ENCODE measurements at regions not wholly inside any gene's neighbourhood (a gene's known extent, or its start where the extent isn't known, plus 50 kb on each side); places are given as distances from the start of the nearest gene placed in this dataset.
A peak's percentile ranks its signal among the peaks of the same experiment; 100 is the strongest.

DNA sequence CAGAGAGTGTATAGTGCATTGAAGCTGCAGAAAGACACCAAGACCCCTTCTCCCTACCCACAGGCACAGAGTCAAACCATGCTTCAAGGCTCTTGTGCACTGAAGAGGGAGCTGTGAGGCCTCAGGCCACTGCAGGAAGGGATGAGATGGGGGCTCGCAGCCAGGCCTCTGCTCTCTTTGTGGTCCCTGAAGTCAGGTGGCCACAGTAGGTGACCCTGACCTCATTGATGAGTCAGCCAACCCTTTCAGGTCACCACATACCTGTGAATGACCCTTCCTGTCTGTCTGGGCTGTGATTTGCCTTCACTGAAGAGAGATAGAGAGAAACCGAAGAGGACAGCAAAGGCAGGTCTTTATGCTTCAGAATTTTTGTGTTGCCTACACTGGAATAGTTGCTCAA is 372.1 kb downstream of the ACTL7B start:
- DNase-seq, result no peak

DNA sequence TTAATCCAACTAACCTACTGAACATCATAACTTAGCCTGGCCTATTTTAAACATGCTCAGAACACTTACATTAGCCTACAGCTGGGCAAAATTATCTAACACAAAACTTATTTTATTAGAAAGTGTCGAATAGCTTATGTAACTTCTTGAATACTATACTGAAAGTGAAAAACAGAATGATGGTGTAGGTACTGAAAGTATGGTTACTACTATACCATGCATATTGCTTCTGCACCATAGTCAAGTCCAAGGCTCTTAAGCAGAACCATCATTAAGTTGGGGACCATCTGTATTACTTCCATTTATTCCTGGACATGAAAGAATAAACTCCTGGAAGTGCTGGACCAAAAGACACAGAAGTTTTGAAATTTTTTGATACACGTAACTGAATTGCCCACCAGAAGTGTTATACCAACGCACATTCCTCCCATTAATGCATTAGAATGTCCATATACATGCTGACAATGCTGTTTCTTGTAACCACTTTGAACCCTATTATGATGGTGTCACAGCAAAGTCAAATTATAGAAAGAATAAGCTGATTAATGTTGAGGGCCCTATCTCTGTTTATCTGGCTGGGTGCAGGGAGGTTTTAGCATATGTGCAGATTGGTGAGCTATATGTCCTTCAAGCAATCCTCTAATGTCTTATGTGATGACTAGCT is 375.7 kb downstream of the ACTL7B start:
- DNase-seq, result no peak

- peak; percentile 84 for DNase-seq
Observed at GRCh38 chr9:108478431-108479332, 377.1 kb downstream of the ACTL7B start.

GRCh38 chr9:108477529-108478006 is 378.2 kb downstream of the ACTL7B start:
- DNase-seq, result peak; percentile 56

DNA sequence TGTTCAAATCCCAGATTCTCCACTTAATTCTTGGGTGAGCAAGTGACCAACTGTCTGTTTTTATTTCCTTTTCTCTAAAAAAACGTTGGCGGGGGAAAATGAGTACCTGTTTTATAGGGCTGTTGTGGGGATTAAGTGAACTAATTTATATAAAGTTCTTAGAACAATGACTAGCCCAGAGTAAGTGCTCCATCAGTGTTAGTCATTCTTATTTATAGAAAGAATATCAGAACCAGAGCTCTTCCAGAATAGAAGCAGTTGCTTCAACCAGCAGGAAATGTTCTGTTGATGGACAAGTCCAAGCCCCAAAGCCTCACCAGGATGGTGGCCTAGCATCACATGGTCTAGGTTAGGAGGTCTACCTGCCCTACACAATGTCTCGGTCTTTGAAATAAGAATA is 379.2 kb downstream of the ACTL7B start:
- no peak for DNase-seq

DNA sequence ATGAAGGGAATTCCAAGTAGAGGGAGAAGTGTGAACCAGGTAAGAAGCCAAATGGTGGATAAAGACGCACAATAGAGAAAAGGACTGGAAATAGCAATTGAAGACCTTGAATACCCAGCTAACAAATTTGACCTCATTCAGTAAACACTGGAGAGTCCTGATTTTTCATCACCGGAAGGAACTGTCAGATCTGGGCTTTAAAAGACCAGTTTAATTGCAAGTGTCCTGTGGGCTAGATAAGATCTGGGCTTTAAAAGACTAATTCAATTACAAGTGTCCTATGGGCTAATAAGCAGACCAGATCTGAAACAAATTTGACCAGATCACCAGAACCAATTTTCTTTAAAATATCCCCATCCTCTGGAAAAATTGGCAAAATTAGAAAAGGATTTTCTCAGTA is 380.0 kb downstream of the ACTL7B start:
- no peak for DNase-seq

DNA sequence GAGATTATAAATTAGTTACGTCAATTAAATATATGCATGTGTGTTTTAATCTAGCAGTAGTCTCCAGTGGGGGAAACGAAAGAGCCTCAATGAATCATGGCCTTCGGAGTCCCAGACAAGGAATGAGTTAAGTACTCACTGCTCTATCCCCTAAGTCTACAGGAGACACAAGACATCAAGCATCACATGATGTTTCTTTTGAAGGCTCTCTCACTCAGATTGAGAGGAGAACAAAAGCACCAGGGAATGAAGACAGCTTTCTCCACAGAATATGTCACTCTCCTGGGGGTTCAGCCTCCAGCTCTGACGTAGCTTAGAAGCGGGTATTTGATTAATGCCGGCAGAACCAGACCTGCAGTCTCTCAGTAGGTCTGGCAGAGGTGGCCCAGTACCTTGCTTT is 381.4 kb downstream of the ACTL7B start:
- no peak for DNase-seq

DNA sequence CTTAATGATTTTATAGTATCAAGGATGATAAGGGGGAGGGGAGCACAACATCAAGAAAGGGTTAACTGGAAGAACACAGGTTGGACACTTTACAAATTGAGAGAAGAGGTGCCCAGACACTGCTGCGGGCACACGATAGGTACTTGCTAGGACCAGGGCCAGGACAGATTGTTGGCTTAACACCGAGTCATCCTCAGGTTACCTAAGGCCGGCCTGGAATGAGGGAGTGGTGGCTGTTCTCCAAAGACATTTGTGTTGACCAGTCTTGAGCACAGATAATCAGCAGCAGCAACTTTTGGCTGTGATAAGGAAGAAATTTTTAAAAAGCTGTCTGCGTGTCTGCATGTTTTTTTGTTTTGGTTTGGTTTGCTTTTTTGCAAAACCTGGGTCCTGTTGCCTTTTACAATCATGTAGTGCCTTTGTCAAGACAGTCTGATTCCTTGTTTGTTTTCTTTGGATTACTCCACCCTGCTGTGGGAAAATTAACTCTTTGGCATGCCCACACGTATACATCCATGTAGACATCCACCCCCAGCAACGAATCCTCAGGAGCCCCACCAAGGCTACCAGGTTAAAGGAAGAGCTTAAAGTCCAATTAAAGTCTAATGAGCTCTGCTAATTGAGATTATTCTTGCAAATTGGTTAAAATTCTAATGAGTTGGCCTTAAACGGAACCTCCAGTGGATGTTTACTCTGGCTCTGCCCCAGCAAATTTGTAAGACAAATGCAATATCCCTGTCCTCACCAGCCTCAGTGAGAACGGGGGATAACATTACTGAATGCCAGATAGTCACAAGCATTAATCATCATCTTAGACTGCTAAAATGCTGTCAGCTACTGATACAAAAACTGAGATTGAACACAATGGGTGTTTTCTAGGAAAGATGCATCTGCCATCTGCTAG is 382.3 kb downstream of the ACTL7B start:
- no peak for DNase-seq

- DNase-seq, result peak; percentile 94
Observed at GRCh38 chr9:108469654-108470053, 386.1 kb downstream of the ACTL7B start.

- peak; percentile 61 for DNase-seq
Observed at GRCh38 chr9:108468364-108468763, 387.4 kb downstream of the ACTL7B start.

DNA sequence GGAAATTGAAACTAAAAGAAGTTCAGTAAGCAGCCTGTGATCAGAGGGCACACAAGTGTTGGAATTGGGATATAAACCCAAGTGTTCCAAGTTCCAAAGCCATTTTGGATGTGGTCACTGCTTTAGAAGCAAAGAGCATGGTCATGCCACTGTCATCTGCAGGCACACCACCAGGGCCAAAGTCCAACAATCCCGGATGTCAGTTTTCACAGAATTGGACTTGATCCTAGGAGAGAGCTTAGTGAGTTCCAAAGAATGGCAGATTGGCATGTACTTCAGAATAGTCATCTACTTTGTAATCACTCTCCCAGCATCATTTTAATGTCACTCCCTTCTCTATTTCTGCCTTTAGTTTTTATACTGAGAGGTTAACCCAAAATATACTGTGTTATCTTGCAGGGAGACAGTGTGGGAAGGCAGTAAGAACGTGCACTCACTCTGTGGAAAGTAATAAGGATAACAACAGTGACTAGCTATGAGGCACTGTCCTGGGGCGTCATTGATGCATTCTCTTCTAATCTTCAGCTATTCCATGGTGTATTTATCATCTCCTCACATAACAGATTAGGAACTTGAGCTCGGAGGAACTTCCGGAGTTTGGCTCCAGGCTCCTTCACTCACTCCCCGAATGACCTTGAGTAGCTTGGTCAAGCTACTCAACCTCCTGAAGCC is 388.0 kb downstream of the ACTL7B start:
- no peak for DNase-seq

DNA sequence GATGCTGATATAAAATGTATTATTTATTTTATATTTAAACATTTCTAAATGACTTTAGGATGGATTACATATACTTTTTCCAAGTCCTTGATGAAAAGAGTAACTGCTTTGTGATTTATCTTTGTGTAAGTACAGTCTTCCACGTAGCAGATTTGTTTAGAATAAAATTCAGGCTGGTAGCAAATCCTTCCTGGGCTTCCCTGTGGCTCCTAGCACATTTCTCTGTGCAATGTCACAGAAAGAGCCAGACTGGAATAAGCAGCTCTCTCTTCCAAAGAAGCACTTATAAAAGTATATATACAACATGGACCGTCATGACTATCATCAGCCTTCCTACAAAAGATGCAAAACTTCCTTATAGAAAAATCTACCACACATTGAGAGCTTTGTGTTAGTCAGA is 388.6 kb downstream of the ACTL7B start:
- DNase-seq, result no peak

DNA sequence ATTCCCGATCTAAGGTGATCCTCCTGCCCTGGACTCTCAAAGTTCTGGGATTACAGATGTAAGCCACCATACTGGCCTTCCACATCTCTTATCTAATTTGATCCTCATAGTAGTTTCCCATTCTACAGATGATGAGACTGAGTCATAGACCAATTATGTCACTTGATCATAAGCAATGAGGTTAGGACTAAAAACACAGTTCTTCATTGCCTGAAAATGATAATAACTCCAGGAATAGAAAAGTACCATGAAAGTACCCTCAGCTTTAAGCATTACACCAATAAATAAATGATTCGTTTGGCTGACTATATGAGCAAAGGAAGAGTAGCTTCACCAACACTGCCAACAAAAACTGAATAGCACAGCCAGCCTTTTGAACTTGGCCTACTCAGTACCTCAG is 389.5 kb downstream of the ACTL7B start:
- no peak for DNase-seq

- DNase-seq, result no peak
Observed at GRCh38 chr9:108463932-108464606, 391.7 kb downstream of the ACTL7B start.

DNA sequence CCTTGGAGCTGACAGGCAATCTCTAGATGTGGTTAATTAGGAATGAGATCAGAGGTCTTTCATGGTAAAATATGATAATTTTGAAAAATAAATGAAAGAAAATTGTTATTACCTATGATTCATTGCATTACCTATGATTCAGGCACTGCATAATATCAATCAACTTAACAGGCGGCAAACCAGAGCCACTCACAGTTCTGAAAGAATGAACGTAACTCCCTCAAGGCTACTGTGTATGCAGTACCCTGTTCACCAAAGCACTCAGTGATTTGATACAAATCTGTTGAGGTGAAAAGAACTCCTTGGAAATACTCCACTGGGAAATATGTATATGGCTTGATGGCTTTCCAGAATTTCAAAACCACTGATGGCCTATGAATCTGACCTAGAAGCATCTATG is 398.9 kb downstream of the ACTL7B start:
- no peak for DNase-seq

DNA sequence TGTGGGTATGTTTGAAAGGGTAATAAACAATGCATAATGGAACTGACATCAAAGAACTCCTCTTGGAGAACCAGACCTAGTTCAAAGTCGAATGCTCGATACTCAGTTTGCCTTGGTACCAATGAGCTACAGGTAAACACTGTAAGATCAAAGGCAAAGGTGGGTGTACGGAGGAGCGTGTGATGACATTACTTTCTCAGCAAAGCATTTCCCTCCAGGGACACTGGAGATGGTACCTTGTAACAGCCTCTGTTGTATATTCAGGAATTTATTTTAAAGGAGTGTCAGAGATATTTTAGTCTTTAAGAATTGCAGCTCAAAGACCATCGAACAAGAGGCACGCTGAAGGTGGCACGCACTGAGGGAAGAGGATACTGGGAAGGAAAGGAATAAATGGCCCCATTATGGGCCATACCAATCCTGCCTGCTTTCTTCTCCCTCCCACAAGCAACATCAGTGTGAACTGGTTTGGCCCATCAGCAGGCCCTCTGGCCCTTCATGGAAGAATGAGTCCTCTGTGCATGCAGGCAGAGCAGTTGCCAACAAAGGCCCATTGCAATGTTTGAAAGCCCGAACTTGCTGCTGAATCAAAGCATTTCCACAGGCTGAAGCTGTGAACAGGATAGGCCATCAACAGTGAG is 410.2 kb downstream of the ACTL7B start:
- no peak for DNase-seq

DNA sequence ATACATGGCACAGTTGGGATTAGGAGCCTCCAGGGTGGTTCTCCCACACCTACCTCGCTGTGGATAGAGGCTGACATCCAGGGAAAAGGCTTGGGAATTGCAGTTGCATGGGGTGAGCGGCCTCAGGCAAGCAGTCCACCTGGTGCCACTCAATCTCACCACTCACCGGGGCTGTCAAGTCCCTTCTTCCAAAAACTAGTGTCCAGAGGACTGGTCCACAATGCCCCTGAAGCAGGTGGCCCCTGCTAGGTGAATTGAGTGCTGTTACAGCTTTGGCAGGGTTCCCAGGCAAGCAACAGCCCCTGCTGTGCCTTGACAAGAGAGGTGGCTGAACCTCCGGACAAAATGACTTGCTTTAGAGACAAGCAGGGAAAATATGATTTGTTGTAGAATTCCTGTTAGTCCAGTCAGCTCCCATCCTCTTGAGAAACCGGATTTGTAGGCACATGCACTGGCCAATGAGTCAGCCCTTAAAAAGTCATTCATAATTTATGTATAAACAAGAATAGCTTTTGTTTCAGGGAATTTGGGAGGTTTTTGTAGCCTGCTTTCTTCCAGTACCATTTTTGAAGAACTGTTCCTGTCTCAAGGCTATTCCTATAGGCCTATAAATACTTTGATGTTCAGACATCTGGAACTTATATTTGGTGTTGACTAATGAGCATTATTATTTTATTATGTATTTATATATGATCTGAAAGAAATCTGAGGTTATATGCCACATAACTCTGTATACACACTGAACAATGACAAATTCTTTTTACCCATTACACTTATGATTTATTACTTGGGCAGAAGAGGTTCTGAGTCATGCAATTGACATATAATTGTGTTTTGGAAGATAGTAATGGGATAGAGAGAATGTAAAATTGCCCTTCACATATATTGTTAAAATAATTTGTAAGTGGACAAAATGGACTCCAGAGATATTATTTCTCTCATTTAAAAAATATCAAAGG is 411.1 kb downstream of the ACTL7B start:
- DNase-seq, result no peak

GRCh38 chr9:108443741-108444140 is 412.0 kb downstream of the ACTL7B start:
- DNase-seq, result no peak

DNA sequence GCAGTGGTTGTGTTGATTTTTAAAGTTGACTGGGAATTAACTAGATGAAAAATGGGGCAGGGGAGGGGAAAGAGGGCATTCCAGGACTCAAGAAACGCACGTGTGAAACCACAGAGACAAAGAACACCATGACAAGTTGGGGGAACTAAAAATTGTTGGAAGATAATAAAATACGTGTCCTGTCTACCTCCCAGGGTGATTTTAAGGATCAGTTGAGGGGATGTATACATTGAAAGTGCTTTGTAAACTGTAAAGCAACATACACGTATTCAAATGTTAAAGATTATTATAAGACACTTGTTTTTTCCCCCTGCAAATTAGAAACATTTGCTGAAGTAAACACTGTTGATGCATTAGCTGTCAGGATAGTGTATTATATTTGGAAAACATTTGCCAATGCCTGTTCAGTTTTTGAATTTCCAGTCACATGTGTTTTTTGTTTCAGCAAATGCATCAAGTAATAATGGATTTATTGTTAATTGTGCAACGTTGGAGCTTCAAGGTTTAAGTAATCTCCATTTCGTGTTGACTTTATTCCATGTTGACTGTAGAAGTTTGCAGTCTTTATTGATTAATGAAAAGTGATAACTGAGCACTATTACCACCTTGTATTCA is 412.7 kb downstream of the ACTL7B start:
- DNase-seq, result no peak

DNA sequence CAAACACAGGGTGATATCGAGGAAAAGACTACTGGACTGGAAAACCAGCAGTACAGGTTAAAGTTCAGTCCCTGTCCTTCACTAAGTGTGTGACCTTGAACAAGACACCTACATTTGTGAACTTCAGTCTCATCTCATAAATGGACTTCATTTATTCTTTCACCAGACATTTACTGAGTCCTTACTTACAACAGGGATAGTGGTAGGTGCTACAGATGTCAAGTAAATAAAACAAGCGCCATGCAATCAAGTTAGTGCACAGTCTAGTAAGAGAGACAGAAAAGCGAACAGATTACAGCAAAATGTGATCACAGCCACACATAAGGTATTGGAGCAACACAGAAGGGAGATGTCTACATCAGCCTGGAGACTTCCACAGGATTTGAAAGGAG is 413.2 kb downstream of the ACTL7B start:
- no peak for DNase-seq
